HG03095 (cell line): ENCODE measurements at regions not wholly inside any gene's neighbourhood (a gene's known extent, or its start where the extent isn't known, plus 50 kb on each side); places are given as distances from the start of the nearest gene placed in this dataset.
"Not testable (repeated sequence)": the region's sequence is repeated elsewhere in the genome, so short reads cannot be mapped to it uniquely, and the experiment has no call there.

Experiments
- ATAC-seq: cut with Tn5 transposase; IDR thresholded peaks from one replicate; pipeline ENCODE4 v1.9.1; 2021; ENCODE audit warnings: moderate library complexity; ENCODE audit not compliant: unreplicated experiment

DNA sequence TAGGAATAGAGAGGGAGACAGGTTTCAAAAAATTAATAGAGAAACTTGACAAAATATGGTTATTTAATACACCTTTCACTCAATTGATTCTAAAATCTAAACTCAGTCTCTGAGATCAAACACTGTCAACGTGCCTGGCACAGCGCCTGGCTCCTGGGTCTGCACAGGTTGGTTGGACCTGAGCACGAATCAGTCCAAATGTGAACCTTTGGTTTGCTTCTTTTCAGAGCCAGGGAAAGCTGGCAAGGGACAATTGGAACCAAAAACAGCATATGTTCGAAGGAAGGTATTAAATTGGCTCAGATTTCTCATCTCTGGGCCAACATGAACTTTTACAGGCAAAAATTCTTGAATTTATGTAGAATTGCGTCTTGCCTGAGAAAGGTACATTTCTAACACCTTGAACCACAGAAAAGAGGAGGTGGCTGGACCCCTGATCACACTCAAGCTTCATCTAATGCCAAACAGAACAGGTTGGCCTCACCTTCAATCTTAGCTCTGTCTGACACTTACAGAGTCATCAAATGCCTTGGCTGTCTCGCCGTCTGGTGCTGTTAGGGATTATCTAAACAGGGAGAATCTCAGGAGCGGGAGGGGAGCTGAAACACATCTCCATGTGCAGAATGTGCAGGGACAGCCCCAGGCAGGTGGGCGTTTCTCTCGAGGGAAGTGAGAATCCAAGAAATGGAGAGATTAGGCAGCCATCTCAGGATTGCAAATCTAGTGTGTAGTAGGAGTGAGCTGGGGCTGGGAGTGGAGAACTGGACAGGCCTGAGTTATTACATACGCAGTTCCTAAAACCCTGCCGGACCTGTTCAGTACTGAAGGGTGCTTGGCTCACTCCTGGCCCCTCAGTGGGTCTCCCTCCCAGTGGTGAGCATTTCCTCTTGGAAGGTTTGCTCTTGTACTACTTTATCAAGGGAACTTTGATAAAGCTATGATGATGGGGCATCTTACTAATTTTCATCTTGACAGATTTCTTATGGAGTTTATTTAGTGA, 442.2 kb upstream of the B3GAT1 start:
- no peak for ATAC-seq

- ATAC-seq = not testable (repeated sequence)
Observed at GRCh38 chr11:134851503-134852224, 439.6 kb upstream of the B3GAT1 start.

DNA sequence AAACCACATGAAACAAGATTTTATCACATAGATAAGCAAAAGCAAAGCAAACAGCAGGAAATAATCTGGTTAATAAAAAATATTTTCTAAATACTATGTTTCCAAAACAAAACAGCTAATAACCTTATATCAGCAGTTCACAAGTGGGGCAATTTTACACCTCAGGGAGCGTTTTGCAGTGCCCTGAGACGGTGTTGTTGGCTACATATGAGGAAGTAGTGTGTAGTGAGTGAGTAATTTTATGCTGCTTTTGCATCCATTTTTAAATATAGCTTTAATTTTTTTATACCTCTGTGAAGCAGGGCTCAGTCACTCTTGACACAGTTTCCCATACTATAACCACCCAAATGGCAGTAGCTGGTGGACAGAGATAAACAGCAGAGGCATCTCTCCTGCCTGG, 438.5 kb upstream of the B3GAT1 start:
- ATAC-seq = no peak

- ATAC-seq = no peak
Observed at GRCh38 chr11:134849833-134850232, 437.8 kb upstream of the B3GAT1 start.

DNA sequence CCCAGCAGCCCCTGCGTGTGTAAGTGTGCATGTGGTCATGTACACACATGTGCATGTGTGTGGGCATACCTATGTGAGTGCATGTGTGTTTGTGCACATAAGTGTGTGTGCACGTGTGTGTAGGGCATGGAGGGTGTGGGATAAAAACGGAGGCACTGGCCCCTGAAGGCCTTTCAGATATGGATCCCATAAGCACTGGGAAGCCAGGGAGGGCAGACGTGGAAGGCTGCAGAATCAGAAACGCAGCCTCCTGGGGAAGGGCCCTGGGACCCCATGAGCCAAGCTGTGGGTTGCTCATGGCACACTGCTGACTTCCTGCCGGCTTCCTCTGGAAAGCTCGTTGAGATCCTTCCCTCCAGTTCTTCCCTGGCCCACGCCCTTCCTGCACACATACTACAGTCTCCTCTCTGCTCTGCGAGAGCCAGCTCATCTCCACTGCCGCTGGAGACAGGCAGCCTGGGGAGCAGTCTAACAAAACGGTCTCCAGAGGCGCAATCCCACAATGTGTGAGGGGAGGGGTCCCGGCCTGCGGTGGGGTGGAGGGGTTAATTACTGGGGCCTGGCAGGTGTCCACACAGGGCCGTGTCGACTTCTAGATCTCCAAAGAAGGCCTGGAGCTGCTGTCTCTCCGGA, 435.2 kb upstream of the B3GAT1 start:
- ATAC-seq = no peak

DNA sequence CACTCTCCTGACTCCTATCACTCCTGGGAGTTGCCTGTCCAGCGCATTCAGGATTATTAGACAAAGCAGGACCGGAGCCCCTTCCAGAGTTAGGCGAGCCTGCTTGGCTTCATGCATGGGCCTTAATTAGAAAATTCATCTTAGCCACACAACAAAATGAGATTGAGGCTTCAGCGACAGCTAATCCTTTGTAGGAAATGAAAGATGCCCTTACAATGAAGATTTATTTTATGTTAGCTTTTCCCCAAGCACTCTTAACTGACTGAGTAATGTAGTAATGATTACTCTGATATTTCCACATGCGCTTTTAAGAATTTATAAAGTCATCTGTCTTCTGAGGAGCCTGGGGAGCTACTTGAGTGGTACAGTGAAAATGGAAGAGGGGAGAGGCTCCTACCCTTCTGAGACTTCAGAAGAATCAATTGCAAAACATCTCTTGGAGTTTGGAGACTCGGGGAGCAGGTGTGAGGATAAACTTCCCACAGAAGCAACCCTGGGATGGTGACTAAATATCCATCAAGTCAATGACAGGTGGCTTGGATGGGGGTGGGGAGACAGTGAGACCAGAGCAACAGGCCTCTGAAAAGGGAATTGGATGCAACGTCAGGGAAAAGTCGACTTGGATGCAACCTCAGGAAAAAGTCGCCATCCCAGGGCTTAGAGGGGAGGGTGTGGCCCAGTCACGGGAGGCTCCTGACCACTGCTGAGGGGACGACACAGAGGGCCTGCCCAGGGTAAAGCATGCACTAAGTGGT, 434.5 kb upstream of the B3GAT1 start:
- ATAC-seq = no peak

GRCh38 chr11:134845474-134846327, 433.7 kb upstream of the B3GAT1 start:
- ATAC-seq = no peak

GRCh38 chr11:134844838-134845237, 432.8 kb upstream of the B3GAT1 start:
- no peak for ATAC-seq

GRCh38 chr11:134843735-134844134, 431.7 kb upstream of the B3GAT1 start:
- ATAC-seq = no peak

DNA sequence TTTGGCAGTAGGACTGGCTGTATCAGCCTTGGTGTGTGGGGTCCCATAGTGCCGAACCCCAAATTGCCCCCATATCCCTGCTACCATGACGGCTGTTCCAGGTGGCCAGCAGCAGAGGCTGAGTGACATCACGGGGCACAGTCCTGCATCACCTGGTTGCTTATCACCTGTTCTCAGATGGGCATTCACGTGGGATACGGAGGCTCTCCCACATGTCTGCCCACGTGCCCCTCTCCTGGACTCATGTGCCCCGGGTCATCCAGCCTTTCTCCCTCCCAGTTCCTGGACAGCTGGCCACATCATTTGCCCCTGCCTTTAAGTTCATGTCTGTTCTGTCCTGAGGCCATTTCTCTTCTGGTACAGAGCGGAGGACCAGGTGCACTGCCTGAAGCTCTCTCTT, 431.0 kb upstream of the B3GAT1 start:
- no peak for ATAC-seq

GRCh38 chr11:134841972-134842371, 429.9 kb upstream of the B3GAT1 start:
- no peak for ATAC-seq

DNA sequence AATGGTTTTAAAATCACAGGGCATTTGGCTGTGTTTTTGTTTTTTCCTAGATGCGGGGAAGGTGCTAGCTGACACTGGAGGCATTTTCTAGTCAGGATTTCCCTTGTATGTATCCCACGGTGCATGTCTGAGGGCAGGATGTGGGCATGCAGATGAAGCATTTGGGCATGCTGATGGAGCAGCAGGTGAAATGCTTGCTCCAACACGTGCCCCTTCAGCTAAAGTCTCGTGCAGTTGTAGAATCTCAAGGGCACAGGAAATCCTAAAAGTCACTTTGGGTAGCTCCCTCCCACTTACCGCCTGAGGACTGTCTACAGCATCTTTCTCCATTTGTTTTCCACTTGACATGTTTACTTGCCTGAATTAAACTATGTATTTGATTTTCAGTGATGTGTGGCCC, 429.4 kb upstream of the B3GAT1 start:
- no peak for ATAC-seq

DNA sequence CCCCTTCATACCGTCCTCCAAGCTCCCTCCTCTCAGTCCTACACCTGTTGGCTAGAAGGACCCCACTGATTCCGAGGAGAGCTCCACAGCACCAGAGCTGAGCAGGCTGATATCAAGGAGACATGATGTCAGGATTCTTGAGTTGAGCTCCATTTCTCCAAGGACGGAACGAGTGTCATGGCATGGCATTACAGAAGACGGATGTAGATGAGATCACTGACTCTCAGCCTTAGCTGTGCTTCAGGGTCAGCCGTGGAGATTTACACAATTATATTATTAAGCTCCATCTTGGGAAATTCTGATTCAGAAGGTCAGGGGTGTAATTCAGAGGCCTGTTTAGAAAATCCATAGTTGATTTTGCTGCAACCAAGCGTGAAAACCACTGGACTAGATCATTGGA, 428.9 kb upstream of the B3GAT1 start:
- no peak for ATAC-seq

DNA sequence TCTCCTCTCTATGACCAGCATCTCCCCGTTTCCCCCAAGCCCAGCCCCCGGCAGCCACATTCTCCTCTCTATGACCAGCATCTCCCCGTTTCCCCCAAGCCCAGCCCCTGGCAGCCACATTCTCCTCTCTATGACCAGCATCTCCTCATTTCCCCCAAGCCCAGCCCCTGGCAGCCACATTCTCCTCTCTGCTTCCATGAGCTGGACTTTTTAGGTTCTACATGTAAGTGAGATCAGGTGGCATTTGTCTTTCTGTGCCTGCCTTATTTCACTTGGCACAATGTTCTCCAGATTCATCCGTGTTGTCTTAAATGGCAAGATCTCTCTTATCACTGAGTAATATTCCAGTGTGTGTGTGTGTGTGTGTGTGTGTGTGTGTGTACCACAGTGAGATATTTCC, 428.1 kb upstream of the B3GAT1 start:
- not testable (repeated sequence) for ATAC-seq

- no peak for ATAC-seq
Observed at GRCh38 chr11:134838708-134839107, 426.7 kb upstream of the B3GAT1 start.

DNA sequence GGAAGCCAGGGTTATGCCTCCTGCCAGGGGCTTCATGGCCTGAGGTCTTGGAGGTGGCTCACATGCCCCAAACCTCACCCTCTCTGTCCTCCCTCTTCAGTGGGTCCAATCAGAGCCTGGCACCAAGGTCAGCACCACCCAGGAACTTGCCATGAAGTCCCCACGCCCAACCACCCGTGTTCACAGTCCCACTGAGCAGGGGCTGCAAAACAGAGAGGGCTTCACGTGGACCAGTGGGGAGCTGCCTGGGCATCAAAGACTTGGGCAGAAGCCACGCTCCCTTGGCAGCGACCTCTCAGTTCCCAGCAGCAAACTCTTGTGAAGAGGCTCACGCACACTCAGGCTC, 425.8 kb upstream of the B3GAT1 start:
- no peak for ATAC-seq

DNA sequence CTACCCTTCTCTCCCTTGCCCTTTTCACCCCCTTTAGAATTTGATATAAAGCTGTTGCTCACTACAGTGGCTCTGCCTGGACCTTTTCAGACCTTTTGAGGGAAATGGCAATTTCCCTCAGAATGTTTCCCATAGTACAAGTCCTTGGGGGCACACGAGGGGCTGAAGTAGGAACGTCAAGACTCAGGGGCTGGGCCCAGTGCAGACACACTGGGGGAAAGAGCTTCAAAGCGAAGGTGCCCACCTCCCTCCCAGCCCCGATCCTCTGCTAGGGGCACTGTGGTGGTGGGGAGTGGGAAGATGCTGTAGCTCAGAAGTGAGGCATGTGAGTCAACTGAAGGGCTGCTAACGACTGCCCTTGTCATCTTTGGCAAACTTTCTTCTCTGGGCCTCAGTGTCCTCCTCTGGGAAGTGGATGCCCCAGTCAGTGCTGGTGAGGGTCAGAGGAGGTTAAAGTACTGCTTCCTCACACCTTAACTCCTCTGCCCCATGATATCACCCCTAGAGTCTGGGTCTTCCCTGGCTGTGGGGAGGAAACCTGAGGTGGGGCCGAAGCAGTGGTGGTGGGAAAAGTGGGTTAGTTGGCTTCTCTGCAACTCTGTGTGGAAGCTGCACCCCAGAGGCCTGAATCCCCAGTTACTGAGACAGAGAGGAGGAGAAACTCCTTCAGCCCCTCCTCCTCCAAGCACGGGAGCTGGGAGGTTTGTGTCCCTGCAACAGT, 425.3 kb upstream of the B3GAT1 start:
- ATAC-seq = no peak

- no peak for ATAC-seq
Observed at GRCh38 chr11:134836561-134836960, 424.5 kb upstream of the B3GAT1 start.

DNA sequence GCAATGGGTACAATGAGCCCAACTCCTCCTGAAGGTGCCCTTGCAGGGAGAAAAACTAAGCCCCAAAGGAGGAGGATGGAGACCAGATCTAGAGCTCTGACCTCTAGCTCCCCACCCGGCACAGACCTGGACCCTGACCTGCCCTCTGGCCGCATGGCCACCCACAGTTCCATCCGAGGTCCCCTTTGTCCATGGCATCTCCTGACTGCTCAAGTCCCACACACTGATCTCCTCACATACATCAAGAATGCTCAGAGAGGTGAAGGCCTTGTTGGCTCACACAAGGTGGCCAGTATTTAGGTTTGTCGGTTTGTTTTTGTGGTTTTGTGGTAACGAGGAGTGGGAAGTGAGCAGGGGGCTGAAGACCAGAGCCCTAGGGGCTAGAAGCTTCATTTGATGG, 423.5 kb upstream of the B3GAT1 start:
- ATAC-seq = no peak
